CD4-positive, alpha-beta T cell treated with Interleukin-15 for 4 hours (primary cell): ENCODE measurements at regions not wholly inside any gene's neighbourhood (a gene's known extent, or its start where the extent isn't known, plus 50 kb on each side); places are given as distances from the start of the nearest gene placed in this dataset.

Source experiments
- DNase-seq: peaks from one replicate; pipeline ENCODE4 v3.0.0-alpha.2; 2020; ENCODE audit warnings: low spot score

GRCh38 chr11:80596291-80596810 lies 1155.5 kb upstream of the TENM4 start:
- no peak for DNase-seq

- no peak for DNase-seq
These were observed 1154.2 kb upstream of the TENM4 start for GRCh38 chr11:80595011-80595410.

GRCh38 chr11:80593648-80594374 lies 1153.0 kb upstream of the TENM4 start:
- DNase-seq = no peak

- DNase-seq = no peak
These were observed 1151.7 kb upstream of the TENM4 start for GRCh38 chr11:80592546-80592945.

GRCh38 chr11:80587906-80588305 lies 1147.1 kb upstream of the TENM4 start:
- DNase-seq = no peak

GRCh38 chr11:80586464-80586863 lies 1145.6 kb upstream of the TENM4 start:
- DNase-seq = no peak

- no peak for DNase-seq
These were observed 1143.8 kb upstream of the TENM4 start for GRCh38 chr11:80584661-80585060.

- no peak for DNase-seq
These were observed 1129.0 kb upstream of the TENM4 start for GRCh38 chr11:80569832-80570231.

- DNase-seq = no peak
These were observed 1124.4 kb upstream of the TENM4 start for GRCh38 chr11:80565231-80565630.

- no peak for DNase-seq
These were observed 1121.8 kb upstream of the TENM4 start for GRCh38 chr11:80562523-80563125.

- no peak for DNase-seq
These were observed 1119.1 kb upstream of the TENM4 start for GRCh38 chr11:80559942-80560341.

GRCh38 chr11:80553565-80553964 lies 1112.7 kb upstream of the TENM4 start:
- no peak for DNase-seq

GRCh38 chr11:80542704-80543103 lies 1101.9 kb upstream of the TENM4 start:
- no peak for DNase-seq

GRCh38 chr11:80538040-80538439 lies 1097.2 kb upstream of the TENM4 start:
- DNase-seq = no peak

GRCh38 chr11:80533463-80533862 lies 1092.6 kb upstream of the TENM4 start:
- DNase-seq = no peak

GRCh38 chr11:80532633-80533232 lies 1091.9 kb upstream of the TENM4 start:
- no peak for DNase-seq

- DNase-seq = no peak
These were observed 1088.9 kb upstream of the TENM4 start for GRCh38 chr11:80529726-80530125.

- no peak for DNase-seq
These were observed 1085.0 kb upstream of the TENM4 start for GRCh38 chr11:80525663-80526405.

GRCh38 chr11:80524349-80524748 lies 1083.5 kb upstream of the TENM4 start:
- no peak for DNase-seq

- DNase-seq = no peak
These were observed 1082.2 kb upstream of the TENM4 start for GRCh38 chr11:80523057-80523456.

GRCh38 chr11:80521592-80521991 lies 1080.8 kb upstream of the TENM4 start:
- no peak for DNase-seq

GRCh38 chr11:80520507-80520887 lies 1079.7 kb upstream of the TENM4 start:
- DNase-seq = no peak
